ENCODE measurements at regions not wholly inside any gene's neighbourhood (a gene's known extent, or its start where the extent isn't known, plus 50 kb on each side); places are given as distances from the start of the nearest gene placed in this dataset.

DNA sequence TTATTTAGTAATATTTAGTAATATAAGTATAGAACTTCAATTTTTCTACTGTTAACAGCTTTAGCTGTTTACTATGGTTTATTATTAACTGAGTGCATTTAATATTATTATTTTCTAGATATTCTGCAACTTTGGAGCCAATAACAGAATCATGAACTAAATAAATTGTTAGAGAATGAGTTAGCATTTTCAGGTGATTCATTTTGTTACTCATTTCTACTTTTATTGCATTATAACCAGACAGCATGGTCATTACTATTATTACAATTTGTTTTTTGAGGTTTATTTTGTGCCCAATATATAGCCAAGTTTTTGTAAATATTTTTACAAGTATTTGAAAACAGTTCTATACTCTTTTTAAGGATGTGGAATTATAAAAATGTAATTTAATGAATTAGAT lies 279.6 kb downstream of the SQOR start:
- Histone ChIP-seq H3K27ac (ENCODE audit: low read depth, low read length) (no peak overlapping the region), H3K36me3 (ENCODE audit: control insufficient read depth, insufficient read depth, low read length) (no peaks in the 10 kb centered on the region), H3K27me3 (ENCODE audit: control insufficient read depth, insufficient read depth, low read length) (no peaks in the 10 kb centered on the region), H3K9me3 (ENCODE audit: control insufficient read depth, insufficient read depth, low read length) (peaks cover 1% of the 10 kb centered on the region), H3K4me1 (ENCODE audit: control insufficient read depth, insufficient read depth, low read length) (no peaks in the 10 kb centered on the region), H3K4me3 (ENCODE audit: low read depth, low read length) (no peak overlapping the region)
- DNase-seq (ENCODE audit: low read depth in 4 of 6, low spot score in 6 of 6) = no peak

DNA sequence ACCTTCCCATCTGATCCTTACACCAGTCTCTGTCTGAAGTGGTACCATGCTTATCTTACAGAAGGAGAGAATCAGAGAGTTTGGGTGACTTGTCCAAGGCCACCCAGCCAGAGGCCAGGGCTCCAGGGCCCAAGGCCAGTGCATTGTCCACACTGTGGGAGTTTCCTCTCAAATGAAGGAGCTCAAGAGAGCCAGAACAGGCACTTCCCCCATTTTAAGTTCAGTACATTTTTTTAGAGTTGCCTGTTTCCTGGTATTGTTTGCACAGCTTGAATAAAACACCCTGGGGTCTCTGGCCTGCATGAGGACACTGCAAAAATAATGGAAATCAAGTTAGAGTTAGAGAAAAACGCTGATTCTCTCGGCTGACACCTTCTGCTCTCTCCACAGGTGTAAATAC lies 284.0 kb downstream of the SQOR start:
- no peak overlapping the region for H3K4me3 ChIP-seq (ENCODE audit: low read depth, low read length)
- H3K4me1 ChIP-seq (ENCODE audit: control insufficient read depth, insufficient read depth, low read length) = no peaks in the 10 kb centered on the region
- no peak for DNase-seq (ENCODE audit: low read depth in 4 of 6, low spot score in 6 of 6)
- H3K27ac ChIP-seq (ENCODE audit: low read depth, low read length) = no peak overlapping the region
- whole genome bisulfite sequencing (ENCODE audit: insufficient coverage) = no CpG with 5 or more reads among the region's 2 CpGs
- H3K36me3 ChIP-seq (ENCODE audit: control insufficient read depth, insufficient read depth, low read length) = no peaks in the 10 kb centered on the region
- no peaks in the 10 kb centered on the region for H3K9me3 ChIP-seq (ENCODE audit: control insufficient read depth, insufficient read depth, low read length)
- no peaks in the 10 kb centered on the region for H3K27me3 ChIP-seq (ENCODE audit: control insufficient read depth, insufficient read depth, low read length)

DNA sequence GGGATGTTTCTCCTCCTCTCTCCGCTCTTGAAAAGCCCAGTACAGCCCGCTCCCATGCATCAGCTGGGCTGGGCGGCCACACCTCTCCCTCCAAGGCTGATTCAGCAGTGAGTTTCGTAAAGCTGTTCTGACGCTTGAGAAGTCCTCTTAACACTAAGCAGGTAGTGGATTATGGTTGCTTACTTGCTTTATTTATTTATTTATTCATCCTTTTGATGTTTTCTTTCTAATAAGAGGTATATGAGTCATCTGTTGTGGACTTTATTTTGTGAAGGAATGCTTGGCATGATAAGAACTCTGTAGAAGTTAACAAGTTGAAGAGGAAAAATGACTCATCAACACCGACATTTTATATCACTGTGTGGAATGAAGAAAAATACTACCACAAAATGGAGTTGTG lies 285.0 kb downstream of the SQOR start:
- Histone ChIP-seq H3K27me3 (ENCODE audit: control insufficient read depth, insufficient read depth, low read length) (no peaks in the 10 kb centered on the region), H3K27ac (ENCODE audit: low read depth, low read length) (no peak overlapping the region), H3K9me3 (ENCODE audit: control insufficient read depth, insufficient read depth, low read length) (no peaks in the 10 kb centered on the region), H3K36me3 (ENCODE audit: control insufficient read depth, insufficient read depth, low read length) (no peaks in the 10 kb centered on the region), H3K4me3 (ENCODE audit: low read depth, low read length) (no peak overlapping the region), H3K4me1 (ENCODE audit: control insufficient read depth, insufficient read depth, low read length) (no peaks in the 10 kb centered on the region)
- 92% methylated on average over 2 of the region's 6 CpGs for WGBS (ENCODE audit: insufficient coverage)
- DNase-seq (ENCODE audit: low read depth in 4 of 6, low spot score in 6 of 6) = no peak

DNA sequence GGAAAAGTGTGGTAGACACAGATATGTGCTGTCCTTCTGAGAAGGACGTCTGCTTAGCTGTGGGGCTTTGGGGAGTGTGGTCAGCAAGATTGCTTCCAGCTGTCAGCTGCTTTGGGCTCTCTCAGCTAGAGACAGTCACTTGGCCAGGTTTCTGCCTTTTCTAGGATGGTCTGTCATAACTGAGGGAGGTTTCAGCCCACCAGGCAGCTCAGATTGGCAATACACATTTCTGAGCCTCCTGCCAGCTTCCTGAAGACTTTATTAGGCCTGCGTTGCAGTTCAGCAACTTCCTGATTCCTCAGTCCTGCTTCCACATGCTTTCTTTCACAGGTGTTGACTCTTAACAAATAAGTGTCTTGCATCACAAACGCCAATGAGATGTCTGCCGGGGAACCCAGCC lies 286.5 kb downstream of the SQOR start:
- no peak for DNase-seq (ENCODE audit: low read depth in 4 of 6, low spot score in 6 of 6)
- H3K27ac ChIP-seq (ENCODE audit: low read depth, low read length) = no peak overlapping the region
- H3K27me3 ChIP-seq (ENCODE audit: control insufficient read depth, insufficient read depth, low read length) = no peaks in the 10 kb centered on the region
- H3K36me3 ChIP-seq (ENCODE audit: control insufficient read depth, insufficient read depth, low read length) = no peaks in the 10 kb centered on the region
- no peaks in the 10 kb centered on the region for H3K9me3 ChIP-seq (ENCODE audit: control insufficient read depth, insufficient read depth, low read length)
- H3K4me1 ChIP-seq (ENCODE audit: control insufficient read depth, insufficient read depth, low read length) = no peaks in the 10 kb centered on the region
- WGBS (ENCODE audit: insufficient coverage) = 81% methylated on average over 4 of the region's 4 CpGs
- H3K4me3 ChIP-seq (ENCODE audit: low read depth, low read length) = no peak overlapping the region

DNA sequence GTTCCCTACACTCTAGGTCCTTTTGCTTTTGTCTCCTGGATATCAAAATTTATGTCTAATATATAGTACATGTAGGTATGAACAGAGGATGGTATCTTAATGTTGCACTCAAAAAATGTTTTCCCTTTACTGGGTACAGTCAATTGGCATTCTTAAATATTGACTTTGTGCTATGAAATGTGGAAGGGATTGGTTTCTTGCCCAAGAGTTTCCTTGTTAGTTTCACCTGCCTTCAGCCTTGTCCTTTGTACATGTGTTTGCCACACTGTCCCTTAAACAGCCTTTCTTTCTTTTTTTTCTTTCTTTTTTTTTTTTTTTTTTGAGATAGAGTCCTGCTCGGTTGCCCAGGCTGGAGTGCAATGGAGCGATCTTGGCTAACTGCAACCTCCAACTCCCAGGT lies 287.1 kb downstream of the SQOR start:
- no peak overlapping the region for H3K27ac ChIP-seq (ENCODE audit: low read depth, low read length)
- no peaks in the 10 kb centered on the region for H3K9me3 ChIP-seq (ENCODE audit: control insufficient read depth, insufficient read depth, low read length)
- no peaks in the 10 kb centered on the region for H3K27me3 ChIP-seq (ENCODE audit: control insufficient read depth, insufficient read depth, low read length)
- no peaks in the 10 kb centered on the region for H3K36me3 ChIP-seq (ENCODE audit: control insufficient read depth, insufficient read depth, low read length)
- no peak for DNase-seq (ENCODE audit: low read depth in 4 of 6, low spot score in 6 of 6)
- no peak overlapping the region for H3K4me3 ChIP-seq (ENCODE audit: low read depth, low read length)
- WGBS (ENCODE audit: insufficient coverage) = 100% methylated on average over 2 of the region's 2 CpGs
- no peaks in the 10 kb centered on the region for H3K4me1 ChIP-seq (ENCODE audit: control insufficient read depth, insufficient read depth, low read length)

DNA sequence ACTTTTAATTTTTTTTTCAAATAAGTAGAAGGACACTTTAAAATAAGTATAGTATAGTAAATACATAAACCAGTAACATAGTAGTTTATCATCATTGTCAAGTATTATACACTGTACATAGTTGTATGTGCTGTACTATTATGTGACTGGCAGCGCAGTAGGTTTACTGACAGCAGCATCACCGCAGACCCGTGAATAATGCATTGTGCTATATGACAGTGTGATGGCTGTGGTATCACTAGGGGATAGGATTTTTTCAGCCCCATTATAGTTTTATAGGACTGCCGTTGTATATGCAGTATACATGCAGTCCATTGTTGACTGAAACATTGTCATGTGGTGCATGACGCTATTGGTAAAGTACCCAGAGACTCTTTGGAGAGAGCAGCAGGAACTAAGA lies 306.5 kb downstream of the SQOR start:
- Histone ChIP-seq H3K27ac (ENCODE audit: low read depth, low read length) (no peak overlapping the region), H3K9me3 (ENCODE audit: control insufficient read depth, insufficient read depth, low read length) (no peaks in the 10 kb centered on the region), H3K4me1 (ENCODE audit: control insufficient read depth, insufficient read depth, low read length) (no peaks in the 10 kb centered on the region), H3K27me3 (ENCODE audit: control insufficient read depth, insufficient read depth, low read length) (no peaks in the 10 kb centered on the region), H3K36me3 (ENCODE audit: control insufficient read depth, insufficient read depth, low read length) (no peaks in the 10 kb centered on the region), H3K4me3 (ENCODE audit: low read depth, low read length) (no peak overlapping the region)
- WGBS (ENCODE audit: insufficient coverage) = 95% methylated on average over 4 of the region's 5 CpGs
- DNase-seq (ENCODE audit: low read depth in 4 of 6, low spot score in 6 of 6) = no peak

DNA sequence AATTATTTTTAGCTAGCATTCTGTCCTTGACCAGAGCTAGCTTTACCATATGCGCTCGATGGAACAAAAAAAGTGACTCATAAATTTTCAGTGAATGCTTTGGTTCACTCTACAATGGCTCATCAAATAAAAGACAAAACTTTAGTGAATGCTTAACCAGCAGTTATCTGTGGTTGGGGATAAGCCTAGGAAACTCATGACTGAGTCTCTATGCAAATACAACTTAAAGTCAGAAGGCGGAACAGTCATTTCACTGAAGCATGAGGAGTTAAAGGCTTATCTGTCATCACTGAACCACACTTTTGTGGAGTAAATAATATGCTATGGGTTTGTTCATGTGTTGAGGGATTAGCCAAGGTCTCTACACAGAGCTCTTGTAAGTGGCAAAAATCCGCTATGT lies 308.4 kb downstream of the SQOR start:
- WGBS (ENCODE audit: insufficient coverage) = 80% methylated on average over 1 of the region's 4 CpGs
- Histone ChIP-seq H3K27ac (ENCODE audit: low read depth, low read length) (no peak overlapping the region), H3K27me3 (ENCODE audit: control insufficient read depth, insufficient read depth, low read length) (no peaks in the 10 kb centered on the region)

DNA sequence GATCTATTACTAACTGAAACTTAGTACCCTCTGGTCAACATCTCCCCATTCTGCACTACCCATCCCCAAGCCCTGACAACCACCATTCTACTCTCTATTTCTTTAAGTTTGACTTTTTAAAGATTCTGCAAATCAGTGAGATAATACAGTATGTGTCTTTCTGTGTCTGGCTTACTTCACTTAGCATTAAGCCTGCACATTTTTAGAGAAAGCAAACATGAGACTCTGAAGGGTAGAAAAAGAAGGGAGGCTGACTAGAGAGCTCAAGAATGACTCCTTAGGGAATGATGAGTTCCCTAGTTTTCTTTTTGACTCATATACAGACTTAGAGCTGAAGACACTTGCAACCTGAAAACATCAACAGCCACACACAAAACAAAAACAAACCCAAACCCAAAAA lies 311.3 kb downstream of the SQOR start:
- Histone ChIP-seq H3K27ac (ENCODE audit: low read depth, low read length) (no peak overlapping the region), H3K36me3 (ENCODE audit: control insufficient read depth, insufficient read depth, low read length) (no peaks in the 10 kb centered on the region), H3K4me3 (ENCODE audit: low read depth, low read length) (no peak overlapping the region), H3K9me3 (ENCODE audit: control insufficient read depth, insufficient read depth, low read length) (no peaks in the 10 kb centered on the region), H3K4me1 (ENCODE audit: control insufficient read depth, insufficient read depth, low read length) (no peaks in the 10 kb centered on the region), H3K27me3 (ENCODE audit: control insufficient read depth, insufficient read depth, low read length) (no peaks in the 10 kb centered on the region)
- DNase-seq (ENCODE audit: low read depth in 4 of 6, low spot score in 6 of 6) = no peak

More for the DNA sequence above, 308.4 kb downstream of the SQOR start:
- H3K4me3 ChIP-seq (ENCODE audit: low read depth, low read length) = no peak overlapping the region
- H3K36me3 ChIP-seq (ENCODE audit: control insufficient read depth, insufficient read depth, low read length) = no peaks in the 10 kb centered on the region
- H3K9me3 ChIP-seq (ENCODE audit: control insufficient read depth, insufficient read depth, low read length) = no peaks in the 10 kb centered on the region
- H3K4me1 ChIP-seq (ENCODE audit: control insufficient read depth, insufficient read depth, low read length) = no peaks in the 10 kb centered on the region
- DNase-seq (ENCODE audit: low read depth in 4 of 6, low spot score in 6 of 6) = no peak

DNA sequence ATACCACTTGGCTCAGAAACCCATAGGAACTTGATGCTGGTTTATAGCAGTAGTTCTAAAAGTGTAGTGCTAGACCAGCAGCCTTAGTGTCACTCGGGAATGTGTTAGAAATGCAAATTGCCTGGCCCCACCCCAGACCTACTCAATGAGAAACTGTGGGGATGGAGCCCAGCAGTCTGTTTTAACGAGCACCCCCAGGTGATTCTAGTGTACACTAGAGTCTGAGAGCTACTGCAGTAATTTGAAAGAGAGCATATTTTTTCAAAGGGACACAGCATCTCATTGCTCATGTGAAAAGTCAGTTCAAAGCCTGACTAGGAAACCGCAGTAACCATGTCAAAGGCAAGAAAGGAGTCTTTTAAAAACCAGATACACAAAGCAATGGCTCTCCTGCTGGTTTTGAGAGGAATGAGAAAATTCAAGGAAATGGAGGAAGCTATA lies 313.4 kb downstream of the SQOR start:
- Histone ChIP-seq H3K27me3 (ENCODE audit: control insufficient read depth, insufficient read depth, low read length) (no peaks in the 10 kb centered on the region), H3K4me3 (ENCODE audit: low read depth, low read length) (no peak overlapping the region), H3K9me3 (ENCODE audit: control insufficient read depth, insufficient read depth, low read length) (no peaks in the 10 kb centered on the region), H3K27ac (ENCODE audit: low read depth, low read length) (no peak overlapping the region), H3K4me1 (ENCODE audit: control insufficient read depth, insufficient read depth, low read length) (no peaks in the 10 kb centered on the region), H3K36me3 (ENCODE audit: control insufficient read depth, insufficient read depth, low read length) (no peaks in the 10 kb centered on the region)
- peak in 1 of 6 donors; percentile 17 for DNase-seq (ENCODE audit: low read depth in 4 of 6, low spot score in 6 of 6)
- WGBS (ENCODE audit: insufficient coverage) = 10% methylated on average over 2 of the region's 3 CpGs

DNA sequence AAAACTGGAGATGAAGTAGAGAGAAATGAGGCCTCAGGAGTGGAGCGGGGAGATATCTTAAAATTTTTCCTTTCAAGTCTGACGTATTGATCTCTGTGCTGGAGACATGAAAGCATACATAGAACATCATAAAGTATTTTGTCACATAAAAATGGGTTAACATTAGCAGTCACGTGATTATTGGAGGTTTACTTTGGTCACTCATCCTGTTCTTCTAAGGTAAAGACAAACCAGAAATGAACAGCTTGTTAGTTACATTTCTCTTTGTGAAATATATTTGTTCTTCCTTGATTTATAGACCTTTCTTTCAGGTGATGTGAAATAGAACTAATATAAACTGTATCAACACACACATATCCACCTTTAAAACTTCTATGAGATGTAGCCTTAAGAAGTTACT lies 324.1 kb downstream of the SQOR start:
- Histone ChIP-seq H3K27ac (ENCODE audit: low read depth, low read length) (no peak overlapping the region), H3K4me3 (ENCODE audit: low read depth, low read length) (no peak overlapping the region), H3K9me3 (ENCODE audit: control insufficient read depth, insufficient read depth, low read length) (peaks cover 3% of the 10 kb centered on the region), H3K27me3 (ENCODE audit: control insufficient read depth, insufficient read depth, low read length) (no peaks in the 10 kb centered on the region), H3K4me1 (ENCODE audit: control insufficient read depth, insufficient read depth, low read length) (no peaks in the 10 kb centered on the region), H3K36me3 (ENCODE audit: control insufficient read depth, insufficient read depth, low read length) (no peaks in the 10 kb centered on the region)
- DNase-seq (ENCODE audit: low read depth in 4 of 6, low spot score in 6 of 6) = no peak
- WGBS (ENCODE audit: insufficient coverage) = no CpG with 5 or more reads among the region's 3 CpGs

DNA sequence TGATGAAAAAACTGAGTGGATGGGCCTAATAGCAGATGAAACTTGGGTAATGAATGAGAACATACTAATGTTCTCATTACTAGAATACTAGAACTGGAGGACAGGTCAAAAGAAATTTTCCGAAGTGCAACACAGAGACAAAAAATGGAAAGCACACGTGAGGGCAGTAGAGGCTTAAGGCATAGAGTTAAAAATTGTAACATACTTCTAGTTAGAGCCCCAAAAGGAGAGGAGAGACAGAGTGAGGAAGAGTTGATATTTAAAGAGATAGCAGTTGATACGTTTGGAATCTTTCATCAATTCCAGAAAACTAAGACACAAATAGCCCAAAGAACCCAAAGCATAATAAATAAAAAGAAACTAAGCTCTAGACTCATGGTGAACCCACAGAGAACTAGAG lies 327.9 kb downstream of the SQOR start:
- WGBS (ENCODE audit: insufficient coverage) = no CpG with 5 or more reads among the region's 3 CpGs
- Histone ChIP-seq H3K36me3 (ENCODE audit: control insufficient read depth, insufficient read depth, low read length) (no peaks in the 10 kb centered on the region), H3K27me3 (ENCODE audit: control insufficient read depth, insufficient read depth, low read length) (no peaks in the 10 kb centered on the region), H3K27ac (ENCODE audit: low read depth, low read length) (no peak overlapping the region), H3K4me3 (ENCODE audit: low read depth, low read length) (no peak overlapping the region), H3K4me1 (ENCODE audit: control insufficient read depth, insufficient read depth, low read length) (no peaks in the 10 kb centered on the region), H3K9me3 (ENCODE audit: control insufficient read depth, insufficient read depth, low read length) (peaks cover 3% of the 10 kb centered on the region)
- no peak for DNase-seq (ENCODE audit: low read depth in 4 of 6, low spot score in 6 of 6)

Data from spinal cord (tissue), 9 donors.